ENCODE measurements at regions not wholly inside any gene's neighbourhood (a gene's known extent, or its start where the extent isn't known, plus 50 kb on each side); places are given as distances from the start of the nearest gene placed in this dataset.

- DNase-seq = no peak
- no CpG with 5 or more reads among the region's 3 CpGs for WGBS (ENCODE audit: extremely low coverage, insufficient read length, low lambda C conversion rate)
- Histone ChIP-seq H4K20me1 (ENCODE audit: control insufficient read depth, insufficient read depth, insufficient read length) (no peaks in the 10 kb centered on the region), H3K56ac (ENCODE audit: insufficient read length, low read depth, low read length) (no peak overlapping the region), H3K27ac (ENCODE audit: insufficient read length, low read depth, low read length) (no peak overlapping the region), H2BK15ac (ENCODE audit: low read depth, low read length) (no peak overlapping the region), H3K4me1 (ENCODE audit: insufficient read depth, low read length) (no peaks in the 10 kb centered on the region), H3T11ph (ENCODE audit: low read length) (no peak overlapping the region), H3K9ac (ENCODE audit: extremely low read depth, insufficient read length, low read length) (no peak overlapping the region), H2BK12ac (ENCODE audit: insufficient read length, low read depth, low read length) (no peak overlapping the region), H3K79me2 (ENCODE audit: insufficient read depth, low read length) (no peaks in the 10 kb centered on the region), H2AFZ (ENCODE audit: low read length) (no peak overlapping the region), H3K14ac (ENCODE audit: insufficient read depth, low read length) (no peak overlapping the region), H3K18ac (ENCODE audit: insufficient read length, low read depth, low read length) (no peak overlapping the region), H2AK5ac (ENCODE audit: insufficient read length, low read length) (no peak overlapping the region), H2BK20ac (ENCODE audit: low read depth, low read length, poor library complexity, severe bottlenecking) (no peak overlapping the region), H4K8ac (replicated peaks; ENCODE audit: insufficient read length, low read depth, low read length) (no peak overlapping the region), H4K5ac (ENCODE audit: insufficient read length, low read depth, low read length) (no peak overlapping the region), H3K9me3 (ENCODE audit: control insufficient read depth, low read depth, low read length) (no peaks in the 10 kb centered on the region), H3K4ac (ENCODE audit: low read depth, low read length) (no peak overlapping the region), H3K79me1 (ENCODE audit: insufficient read depth, low read depth, low read length, poor library complexity, severe bottlenecking) (no peaks in the 10 kb centered on the region), H2BK5ac (ENCODE audit: insufficient read length, low read length) (no peak overlapping the region), H4K91ac (ENCODE audit: insufficient read length, low read depth, low read length) (no peak overlapping the region), H3K4me2 (ENCODE audit: insufficient read depth, insufficient read length, low read length) (no peak overlapping the region), H3K23ac (ENCODE audit: insufficient read length, low read depth, low read length) (no peak overlapping the region), H2BK120ac (ENCODE audit: low read depth, low read length, poor library complexity, severe bottlenecking) (no peak overlapping the region), H3K27me3 (ENCODE audit: insufficient read depth, low read length) (no peaks in the 10 kb centered on the region), H3K23me2 (ENCODE audit: insufficient read length, low read depth, low read length, poor library complexity, severe bottlenecking) (no peaks in the 10 kb centered on the region)
- no peaks in the 10 kb centered on the region for H3K4me1 Mint-ChIP-seq
- H3K9me3 Mint-ChIP-seq = no peaks in the 10 kb centered on the region
- no peaks in the 10 kb centered on the region for H3K36me3 Mint-ChIP-seq (ENCODE audit: insufficient read depth in 1 of 3, low read depth in 3 of 3)
- H3K27me3 Mint-ChIP-seq (ENCODE audit: low read depth) = no peaks in the 10 kb centered on the region
- H3K4me3 Mint-ChIP-seq = no peak overlapping the region
- TF ChIP-seq, protein P1, sequence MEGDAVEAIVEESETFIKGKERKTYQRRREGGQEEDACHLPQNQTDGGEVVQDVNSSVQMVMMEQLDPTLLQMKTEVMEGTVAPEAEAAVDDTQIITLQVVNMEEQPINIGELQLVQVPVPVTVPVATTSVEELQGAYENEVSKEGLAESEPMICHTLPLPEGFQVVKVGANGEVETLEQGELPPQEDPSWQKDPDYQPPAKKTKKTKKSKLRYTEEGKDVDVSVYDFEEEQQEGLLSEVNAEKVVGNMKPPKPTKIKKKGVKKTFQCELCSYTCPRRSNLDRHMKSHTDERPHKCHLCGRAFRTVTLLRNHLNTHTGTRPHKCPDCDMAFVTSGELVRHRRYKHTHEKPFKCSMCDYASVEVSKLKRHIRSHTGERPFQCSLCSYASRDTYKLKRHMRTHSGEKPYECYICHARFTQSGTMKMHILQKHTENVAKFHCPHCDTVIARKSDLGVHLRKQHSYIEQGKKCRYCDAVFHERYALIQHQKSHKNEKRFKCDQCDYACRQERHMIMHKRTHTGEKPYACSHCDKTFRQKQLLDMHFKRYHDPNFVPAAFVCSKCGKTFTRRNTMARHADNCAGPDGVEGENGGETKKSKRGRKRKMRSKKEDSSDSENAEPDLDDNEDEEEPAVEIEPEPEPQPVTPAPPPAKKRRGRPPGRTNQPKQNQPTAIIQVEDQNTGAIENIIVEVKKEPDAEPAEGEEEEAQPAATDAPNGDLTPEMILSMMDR (conservative IDR thresholded peaks at IDR 0.05) = no peak
- H3K27ac Mint-ChIP-seq = no peak overlapping the region
These were observed 115.1 kb upstream of the AKR1E2 start for GRCh38 chr10:4710858-4711257.
